ENCODE measurements at regions not wholly inside any gene's neighbourhood (a gene's known extent, or its start where the extent isn't known, plus 50 kb on each side); places are given as distances from the start of the nearest gene placed in this dataset.

DNA sequence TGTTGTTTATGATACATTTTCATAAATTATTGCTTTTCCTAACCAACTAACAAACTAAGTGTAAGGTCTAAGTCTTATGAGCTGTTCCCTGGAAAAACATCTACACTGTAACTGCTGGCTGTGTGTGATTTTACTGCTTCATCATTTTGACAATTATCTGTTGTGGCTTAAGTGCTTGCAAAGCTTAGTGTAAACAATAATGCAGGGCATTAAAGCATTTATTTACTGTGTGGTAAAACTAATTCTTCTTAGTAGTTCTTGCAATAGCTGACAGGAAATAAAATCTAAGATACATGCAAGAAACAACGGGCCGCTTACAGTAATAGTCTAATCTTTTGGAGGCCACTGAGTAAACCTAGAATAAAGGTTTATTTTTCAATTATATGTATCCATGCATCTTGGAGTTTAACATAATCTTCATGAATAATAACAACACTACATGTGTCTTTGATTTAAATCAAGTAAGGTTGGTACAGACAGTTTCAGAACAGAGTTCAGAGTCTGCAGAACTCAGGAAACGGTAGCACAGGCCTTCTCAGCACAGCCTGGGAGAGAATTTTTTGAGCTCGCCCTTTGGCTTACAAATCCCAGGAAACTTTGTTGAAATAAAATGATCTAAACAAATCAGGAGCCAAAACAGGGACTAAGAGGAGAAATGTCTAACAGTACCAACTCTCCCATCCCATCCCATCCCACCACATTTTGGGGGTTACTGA is 473.1 kb downstream of the NR2F1-AS1 start (continued):
- TF ChIP-seq, protein P1, sequence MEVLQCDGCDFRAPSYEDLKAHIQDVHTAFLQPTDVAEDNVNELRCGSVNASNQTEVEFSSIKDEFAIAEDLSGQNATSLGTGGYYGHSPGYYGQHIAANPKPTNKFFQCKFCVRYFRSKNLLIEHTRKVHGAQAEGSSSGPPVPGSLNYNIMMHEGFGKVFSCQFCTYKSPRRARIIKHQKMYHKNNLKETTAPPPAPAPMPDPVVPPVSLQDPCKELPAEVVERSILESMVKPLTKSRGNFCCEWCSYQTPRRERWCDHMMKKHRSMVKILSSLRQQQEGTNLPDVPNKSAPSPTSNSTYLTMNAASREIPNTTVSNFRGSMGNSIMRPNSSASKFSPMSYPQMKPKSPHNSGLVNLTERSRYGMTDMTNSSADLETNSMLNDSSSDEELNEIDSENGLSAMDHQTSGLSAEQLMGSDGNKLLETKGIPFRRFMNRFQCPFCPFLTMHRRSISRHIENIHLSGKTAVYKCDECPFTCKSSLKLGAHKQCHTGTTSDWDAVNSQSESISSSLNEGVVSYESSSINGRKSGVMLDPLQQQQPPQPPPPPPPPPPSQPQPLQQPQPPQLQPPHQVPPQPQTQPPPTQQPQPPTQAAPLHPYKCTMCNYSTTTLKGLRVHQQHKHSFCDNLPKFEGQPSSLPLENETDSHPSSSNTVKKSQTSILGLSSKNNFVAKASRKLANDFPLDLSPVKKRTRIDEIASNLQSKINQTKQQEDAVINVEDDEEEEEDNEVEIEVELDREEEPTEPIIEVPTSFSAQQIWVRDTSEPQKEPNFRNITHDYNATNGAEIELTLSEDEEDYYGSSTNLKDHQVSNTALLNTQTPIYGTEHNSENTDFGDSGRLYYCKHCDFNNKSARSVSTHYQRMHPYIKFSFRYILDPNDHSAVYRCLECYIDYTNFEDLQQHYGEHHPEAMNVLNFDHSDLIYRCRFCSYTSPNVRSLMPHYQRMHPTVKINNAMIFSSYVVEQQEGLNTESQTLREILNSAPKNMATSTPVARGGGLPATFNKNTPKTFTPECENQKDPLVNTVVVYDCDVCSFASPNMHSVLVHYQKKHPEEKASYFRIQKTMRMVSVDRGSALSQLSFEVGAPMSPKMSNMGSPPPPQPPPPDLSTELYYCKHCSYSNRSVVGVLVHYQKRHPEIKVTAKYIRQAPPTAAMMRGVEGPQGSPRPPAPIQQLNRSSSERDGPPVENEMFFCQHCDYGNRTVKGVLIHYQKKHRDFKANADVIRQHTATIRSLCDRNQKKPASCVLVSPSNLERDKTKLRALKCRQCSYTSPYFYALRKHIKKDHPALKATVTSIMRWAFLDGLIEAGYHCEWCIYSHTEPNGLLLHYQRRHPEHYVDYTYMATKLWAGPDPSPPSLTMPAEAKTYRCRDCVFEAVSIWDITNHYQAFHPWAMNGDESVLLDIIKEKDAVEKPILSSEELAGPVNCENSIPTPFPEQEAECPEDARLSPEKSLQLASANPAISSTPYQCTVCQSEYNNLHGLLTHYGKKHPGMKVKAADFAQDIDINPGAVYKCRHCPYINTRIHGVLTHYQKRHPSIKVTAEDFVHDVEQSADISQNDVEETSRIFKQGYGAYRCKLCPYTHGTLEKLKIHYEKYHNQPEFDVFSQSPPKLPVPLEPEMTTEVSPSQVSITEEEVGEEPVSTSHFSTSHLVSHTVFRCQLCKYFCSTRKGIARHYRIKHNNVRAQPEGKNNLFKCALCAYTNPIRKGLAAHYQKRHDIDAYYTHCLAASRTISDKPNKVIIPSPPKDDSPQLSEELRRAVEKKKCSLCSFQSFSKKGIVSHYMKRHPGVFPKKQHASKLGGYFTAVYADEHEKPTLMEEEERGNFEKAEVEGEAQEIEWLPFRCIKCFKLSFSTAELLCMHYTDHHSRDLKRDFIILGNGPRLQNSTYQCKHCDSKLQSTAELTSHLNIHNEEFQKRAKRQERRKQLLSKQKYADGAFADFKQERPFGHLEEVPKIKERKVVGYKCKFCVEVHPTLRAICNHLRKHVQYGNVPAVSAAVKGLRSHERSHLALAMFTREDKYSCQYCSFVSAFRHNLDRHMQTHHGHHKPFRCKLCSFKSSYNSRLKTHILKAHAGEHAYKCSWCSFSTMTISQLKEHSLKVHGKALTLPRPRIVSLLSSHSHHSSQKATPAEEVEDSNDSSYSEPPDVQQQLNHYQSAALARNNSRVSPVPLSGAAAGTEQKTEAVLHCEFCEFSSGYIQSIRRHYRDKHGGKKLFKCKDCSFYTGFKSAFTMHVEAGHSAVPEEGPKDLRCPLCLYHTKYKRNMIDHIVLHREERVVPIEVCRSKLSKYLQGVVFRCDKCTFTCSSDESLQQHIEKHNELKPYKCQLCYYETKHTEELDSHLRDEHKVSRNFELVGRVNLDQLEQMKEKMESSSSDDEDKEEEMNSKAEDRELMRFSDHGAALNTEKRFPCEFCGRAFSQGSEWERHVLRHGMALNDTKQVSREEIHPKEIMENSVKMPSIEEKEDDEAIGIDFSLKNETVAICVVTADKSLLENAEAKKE (CRISPR knock-in tag; IDR thresholded peaks at IDR 0.05) = no peak

DNA sequence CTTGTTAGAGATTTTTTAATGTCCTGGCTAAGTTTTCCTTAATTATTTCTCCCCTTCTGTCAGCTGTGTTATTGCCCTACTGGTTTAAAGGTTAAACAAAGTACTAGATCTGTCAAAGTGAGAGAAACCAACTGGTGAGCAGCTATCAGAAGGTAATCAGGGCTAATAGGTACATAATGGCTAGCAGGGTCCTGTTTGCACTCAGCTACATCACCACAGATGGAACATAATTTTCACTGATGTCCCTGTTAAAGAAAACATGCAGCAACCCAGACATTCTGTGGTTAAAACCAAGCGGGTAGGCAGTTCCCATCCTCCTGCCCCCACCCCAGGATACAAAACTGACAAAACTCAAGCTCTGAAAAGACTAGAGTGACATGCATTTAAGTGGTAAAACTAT is 473.9 kb downstream of the NR2F1-AS1 start:
- no peaks in the 10 kb centered on the region for H3K9me2 ChIP-seq (ENCODE audit: insufficient read depth)
- Mint-ChIP-seq H3K9me3 (no peaks in the 10 kb centered on the region), H3K4me1 (no peaks in the 10 kb centered on the region), H3K36me3 (ENCODE audit: low read depth) (no peaks in the 10 kb centered on the region), H3K27me3 (ENCODE audit: insufficient read depth, low read depth, poor library complexity) (no peaks in the 10 kb centered on the region), H3K4me3 (no peak overlapping the region), H3K27ac (no peak overlapping the region)
- no peak overlapping the region for H3K4me3 ChIP-seq
- no peaks in the 10 kb centered on the region for H3K36me3 ChIP-seq (ENCODE audit: insufficient read depth)
- no peak for DNase-seq (ENCODE audit: low spot score)
- H3K27me3 ChIP-seq (ENCODE audit: insufficient read depth) = no peaks in the 10 kb centered on the region
- no peaks in the 10 kb centered on the region for H3F3A ChIP-seq (replicated peaks; ENCODE audit: low read depth)
- no peaks in the 10 kb centered on the region for H3K4me1 ChIP-seq (ENCODE audit: insufficient read depth)
- TF ChIP-seq, protein P1 (CRISPR knock-in tag; IDR thresholded peaks at IDR 0.05) = no peak
- TF ChIP-seq JUNB (IDR thresholded peaks at IDR 0.05; ENCODE audit: unreplicated experiment) (no peak), EZH2 (IDR thresholded peaks at IDR 0.05; ENCODE audit: low read depth, unreplicated experiment) (no peak), ZNF114 (CRISPR knock-in tag; IDR thresholded peaks at IDR 0.05) (no peak), POLR2AphosphoS5 (IDR thresholded peaks at IDR 0.05; ENCODE audit: low read depth) (no peak)
- TF ChIP-seq, protein P2, sequence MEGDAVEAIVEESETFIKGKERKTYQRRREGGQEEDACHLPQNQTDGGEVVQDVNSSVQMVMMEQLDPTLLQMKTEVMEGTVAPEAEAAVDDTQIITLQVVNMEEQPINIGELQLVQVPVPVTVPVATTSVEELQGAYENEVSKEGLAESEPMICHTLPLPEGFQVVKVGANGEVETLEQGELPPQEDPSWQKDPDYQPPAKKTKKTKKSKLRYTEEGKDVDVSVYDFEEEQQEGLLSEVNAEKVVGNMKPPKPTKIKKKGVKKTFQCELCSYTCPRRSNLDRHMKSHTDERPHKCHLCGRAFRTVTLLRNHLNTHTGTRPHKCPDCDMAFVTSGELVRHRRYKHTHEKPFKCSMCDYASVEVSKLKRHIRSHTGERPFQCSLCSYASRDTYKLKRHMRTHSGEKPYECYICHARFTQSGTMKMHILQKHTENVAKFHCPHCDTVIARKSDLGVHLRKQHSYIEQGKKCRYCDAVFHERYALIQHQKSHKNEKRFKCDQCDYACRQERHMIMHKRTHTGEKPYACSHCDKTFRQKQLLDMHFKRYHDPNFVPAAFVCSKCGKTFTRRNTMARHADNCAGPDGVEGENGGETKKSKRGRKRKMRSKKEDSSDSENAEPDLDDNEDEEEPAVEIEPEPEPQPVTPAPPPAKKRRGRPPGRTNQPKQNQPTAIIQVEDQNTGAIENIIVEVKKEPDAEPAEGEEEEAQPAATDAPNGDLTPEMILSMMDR (conservative IDR thresholded peaks at IDR 0.05; ENCODE audit: low read depth in 2 of 2) = no peak
- no peaks in the 10 kb centered on the region for H4K20me1 ChIP-seq (replicated peaks; ENCODE audit: insufficient read depth)
- H3K27ac ChIP-seq (ENCODE audit: low read depth) = no peak overlapping the region
- H3K79me2 ChIP-seq (replicated peaks; ENCODE audit: insufficient read depth) = no peaks in the 10 kb centered on the region
- H2AFZ ChIP-seq = no peak overlapping the region
- no peak overlapping the region for H3K4me2 ChIP-seq
- ATAC-seq = no peak

Data from GM23338 (cell line).